ENCODE measurements at regions not wholly inside any gene's neighbourhood (a gene's known extent, or its start where the extent isn't known, plus 50 kb on each side); places are given as distances from the start of the nearest gene placed in this dataset.

GRCh38 chr3:146350852-146351251 lies 99.9 kb upstream of the PLSCR4 start:
- no peak overlapping the region for H3K9ac ChIP-seq (ENCODE audit: insufficient read depth, low read depth, low read length)
- H4K20me1 ChIP-seq (ENCODE audit: insufficient read depth, low read length) = no peaks in the 10 kb centered on the region
- H3K9me3 ChIP-seq (ENCODE audit: low read length) = no peaks in the 10 kb centered on the region
- H3K4me1 ChIP-seq (ENCODE audit: insufficient read depth, low read length) = no peaks in the 10 kb centered on the region
- intact Hi-C loops (cut with micrococcal nuclease; ENCODE audit: unreplicated experiment) = no loop called here
- CTCF ChIA-PET (ENCODE audit: low intra/inter-chr PET ratio, low total read pairs) = no interaction called here
- BruUV-seq (replicated peaks) = no TSS peak
- ATAC-seq (no peak), FAIRE-seq (no peak), DNase-seq (ENCODE audit: low spot score) (no peak)
- TF ChIP-seq ZSCAN31 (CRISPR knock-in tag; IDR thresholded peaks at IDR 0.05; ENCODE audit: low read depth) (no peak), ZNF891 (CRISPR knock-in tag; IDR thresholded peaks at IDR 0.05) (no peak), ZNF556 (CRISPR knock-in tag; IDR thresholded peaks at IDR 0.05; ENCODE audit: borderline replicate concordance) (no peak), YY1 (IDR thresholded peaks at IDR 0.05; ENCODE audit: insufficient read depth, insufficient replicate concordance, low read depth, low read length) (no peak), SOX5 (CRISPR knock-in tag; IDR thresholded peaks at IDR 0.05; ENCODE audit: borderline replicate concordance) (no peak)
- 24% methylated on average over 2 of the region's 2 CpGs for WGBS (ENCODE audit: low lambda C conversion rate)
- H2AFZ ChIP-seq (ENCODE audit: low read length) = no peak overlapping the region
- H3K27me3 ChIP-seq (ENCODE audit: control insufficient read depth in 1 of 2, insufficient read depth in 2 of 2, low read length in 2 of 2) = no peaks in the 10 kb centered on the region; a peak in 1 of 5 replicates
- H3K4me3 ChIP-seq (replicated peaks in 1 of 3; ENCODE audit: insufficient read depth in 1 of 3, low read depth in 2 of 3, low read length in 3 of 3) = no peak overlapping the region
- no peaks in the 10 kb centered on the region for H3K79me2 ChIP-seq (ENCODE audit: insufficient read depth, low read length)
- H3K4me2 ChIP-seq (ENCODE audit: low read depth, low read length) = no peak overlapping the region
- H3K27ac ChIP-seq (ENCODE audit: extremely low read length, insufficient read depth, low read length) = no peak overlapping the region
- POLR2A ChIA-PET = no interaction called here
- in situ Hi-C loops (cut with HindIII; ENCODE audit: extremely low pct_ligation_motif_present, low pct_unique_long_range_greater_than_20kb) = no loop called here
- no peaks in the 10 kb centered on the region for H3K36me3 ChIP-seq (replicated peaks in 1 of 2; ENCODE audit: control insufficient read depth in 1 of 2, insufficient read depth in 2 of 2, low read length in 2 of 2)

- ChIA-PET POLR2A (no interaction called here), CTCF (ENCODE audit: low intra/inter-chr PET ratio, low total read pairs) (no interaction called here)
- Histone ChIP-seq H3K4me3 (replicated peaks in 1 of 3; ENCODE audit: insufficient read depth in 1 of 3, low read depth in 2 of 3, low read length in 3 of 3) (no peak overlapping the region), H3K27ac (ENCODE audit: extremely low read length, insufficient read depth, low read length) (no peak overlapping the region), H3K79me2 (ENCODE audit: insufficient read depth, low read length) (no peaks in the 10 kb centered on the region), H3K9ac (ENCODE audit: insufficient read depth, low read depth, low read length) (no peak overlapping the region), H3K4me1 (ENCODE audit: insufficient read depth, low read length) (no peaks in the 10 kb centered on the region), H2AFZ (ENCODE audit: low read length) (peak overlapping the region; percentile 9), H3K4me2 (ENCODE audit: low read depth, low read length) (no peak overlapping the region), H4K20me1 (ENCODE audit: insufficient read depth, low read length) (no peaks in the 10 kb centered on the region), H3K9me3 (ENCODE audit: low read length) (no peaks in the 10 kb centered on the region), H3K27me3 (ENCODE audit: control insufficient read depth in 1 of 2, insufficient read depth in 2 of 2, low read length in 2 of 2) (no peaks in the 10 kb centered on the region; a peak in 1 of 5 replicates), H3K36me3 (replicated peaks in 1 of 2; ENCODE audit: control insufficient read depth in 1 of 2, insufficient read depth in 2 of 2, low read length in 2 of 2) (no peaks in the 10 kb centered on the region)
- WGBS (ENCODE audit: low lambda C conversion rate) = 5% methylated on average over 2 of the region's 2 CpGs
- FAIRE-seq (no peak), ATAC-seq (no peak), DNase-seq (ENCODE audit: low spot score) (no peak)
- no TSS peak for BruUV-seq (replicated peaks)
- in situ Hi-C loops (cut with HindIII; ENCODE audit: extremely low pct_ligation_motif_present, low pct_unique_long_range_greater_than_20kb) = no loop called here
- intact Hi-C loops (cut with micrococcal nuclease; ENCODE audit: unreplicated experiment) = no loop called here
- TF ChIP-seq ZNF121 (CRISPR knock-in tag; IDR thresholded peaks at IDR 0.05) = no peak
- no peak for TF ChIP-seq MEF2D (CRISPR knock-in tag; IDR thresholded peaks at IDR 0.05)
- TF ChIP-seq KMT2A (CRISPR knock-in tag; IDR thresholded peaks at IDR 0.05) = no peak
- TF ChIP-seq ZSCAN20 (CRISPR knock-in tag; IDR thresholded peaks at IDR 0.05; ENCODE audit: borderline replicate concordance) = no peak
- no peak for TF ChIP-seq TFE3 (CRISPR knock-in tag; IDR thresholded peaks at IDR 0.05)
- TF ChIP-seq ZNF253 (CRISPR knock-in tag; IDR thresholded peaks at IDR 0.05; ENCODE audit: borderline replicate concordance) = no peak
- TF ChIP-seq ZNF33B (CRISPR knock-in tag; IDR thresholded peaks at IDR 0.05) = no peak
- TF ChIP-seq THAP7 (CRISPR knock-in tag; IDR thresholded peaks at IDR 0.05) = no peak
- no peak for TF ChIP-seq KLF16 (CRISPR knock-in tag; IDR thresholded peaks at IDR 0.05)
- no peak for TF ChIP-seq ZNF878 (CRISPR knock-in tag; IDR thresholded peaks at IDR 0.05)
- no peak for TF ChIP-seq REL (CRISPR knock-in tag; conservative IDR thresholded peaks at IDR 0.05)
- TF ChIP-seq POLR2AphosphoS2 (IDR thresholded peaks at IDR 0.05; ENCODE audit: low read depth, low read length) = no peak
- no peak for TF ChIP-seq ZNF564 (CRISPR knock-in tag; IDR thresholded peaks at IDR 0.05)
- TF ChIP-seq TSC22D2 (CRISPR knock-in tag; IDR thresholded peaks at IDR 0.05; ENCODE audit: borderline replicate concordance) = no peak
- no peak for TF ChIP-seq TOE1 (CRISPR knock-in tag; IDR thresholded peaks at IDR 0.05)
Observed at GRCh38 chr3:146345900-146346299, 95.0 kb upstream of the PLSCR4 start.
